H1 (cell line): ENCODE measurements at regions not wholly inside any gene's neighbourhood (a gene's known extent, or its start where the extent isn't known, plus 50 kb on each side); places are given as distances from the start of the nearest gene placed in this dataset.

ENCODE experiments used
- EGR1 ChIP-seq: IDR thresholded peaks from 2 replicates; pipeline ENCODE4 v1.6.1; 2011; ENCODE audit warnings: low read depth, low read length, borderline replicate concordance
- RFX5 ChIP-seq: IDR thresholded peaks from 2 replicates; pipeline ENCODE4 v1.6.1; 2011; ENCODE audit warnings: low read depth, low read length, improper control_type of control experiment, borderline replicate concordance
- TAF7 ChIP-seq: optimal IDR thresholded peaks from 2 replicates; pipeline ENCODE3; 2011; ENCODE audit warnings: low read depth, mild to moderate bottlenecking, inconsistent platforms, low read length, moderate library complexity, borderline replicate concordance
- TEAD4 ChIP-seq: IDR thresholded peaks from 2 replicates; pipeline ENCODE4 v1.6.1; 2012; ENCODE audit warnings: low read depth, low read length, inconsistent platforms, mixed read lengths

GRCh38 chr4:71630803-71631202 lies 153.1 kb downstream of the GC start (continued):
- TF ChIP-seq RFX5 (no peak), EGR1 (no peak), TEAD4 (no peak), TAF7 (no peak)
